Body of pancreas (tissue), 4 donors: ENCODE measurements at regions not wholly inside any gene's neighbourhood (a gene's known extent, or its start where the extent isn't known, plus 50 kb on each side); places are given as distances from the start of the nearest gene placed in this dataset.
A peak's percentile ranks its signal among the peaks of the same experiment; 100 is the strongest.

Experiments used
- ATAC-seq: fragments of 150-250 bp; one replicate; pipeline ENCODE4 v1.9.1; 2016
- DNase-seq, 4 donors: peaks; one replicate each; pipeline ENCODE4 v3.0.0-alpha.2; 2019
- H3K27ac ChIP-seq, 4 donors: fragments of 200-600 bp; sonication (generic); 1 replicate in 3 of 4; 2 replicates in 1 of 4; pipeline versions ENCODE4 v1.5.1 to v1.6.1; 2016 to 2019; ENCODE audit warnings: mild to moderate bottlenecking in 1 of 4, mixed read lengths in 1 of 4, moderate library complexity in 1 of 4
- H3K27me3 ChIP-seq, 2 donors: fragments of 200-600 bp; sonication (generic); one replicate each; pipeline ENCODE4 v1.6.0; 2016; ENCODE audit warnings: mild to moderate bottlenecking in 1 of 2
- H3K36me3 ChIP-seq, 2 donors: fragments of 200-600 bp; sonication (generic); replicated peaks in 1 of 2; 2 replicates each; pipeline ENCODE4 v1.5.1; 2016; ENCODE audit warnings: low read depth in 2 of 2; ENCODE audit not compliant: insufficient read depth in 1 of 2
- H3K4me1 ChIP-seq: fragments of 200-600 bp; sonication (generic); one replicate; pipeline ENCODE4 v1.6.0; 2016
- H3K4me3 ChIP-seq, 2 donors: fragments of 200-600 bp; sonication (generic); 1 replicate in 1 of 2; 2 replicates in 1 of 2; pipeline ENCODE4 v1.5.1; 2016 to 2019
- H3K9me3 ChIP-seq, 3 donors: fragments of 200-600 bp; sonication (generic); 1 replicate in 2 of 3; 2 replicates in 1 of 3; pipeline ENCODE4 v1.5.1; 2016
- POLR2A ChIP-seq, 3 donors: fragments of 450-650 bp; IDR thresholded peaks; one replicate each; pipeline ENCODE4 v1.6.1; 2016; ENCODE audit warnings: antibody characterized with exemption in 3 of 3, mild to moderate bottlenecking in 2 of 3
- WGBS, 2 donors: methylation state at CpG; one replicate each; pipeline ENCODE4 v1.1.5; 2017; 5-methylcytosine and 5-hydroxymethylcytosine counted together
- intact Hi-C: fragments of 100-400 bp; cut with DNase I; formaldehyde crosslinking; loops from one replicate; pipeline ENCODE4 v1.15.1; 2023
- TF ChIP-seq, protein P1 (sequence below), 7 experiments: fragments of 450-650 bp in 4 of 7; fragments of 200-600 bp in 3 of 7; sonication (generic) in 3 of 7; IDR thresholded peaks; one replicate each; pipeline ENCODE4 v1.5.1; 2016 to 2019; ENCODE audit warnings: antibody characterized with exemption in 7 of 7

DNA sequence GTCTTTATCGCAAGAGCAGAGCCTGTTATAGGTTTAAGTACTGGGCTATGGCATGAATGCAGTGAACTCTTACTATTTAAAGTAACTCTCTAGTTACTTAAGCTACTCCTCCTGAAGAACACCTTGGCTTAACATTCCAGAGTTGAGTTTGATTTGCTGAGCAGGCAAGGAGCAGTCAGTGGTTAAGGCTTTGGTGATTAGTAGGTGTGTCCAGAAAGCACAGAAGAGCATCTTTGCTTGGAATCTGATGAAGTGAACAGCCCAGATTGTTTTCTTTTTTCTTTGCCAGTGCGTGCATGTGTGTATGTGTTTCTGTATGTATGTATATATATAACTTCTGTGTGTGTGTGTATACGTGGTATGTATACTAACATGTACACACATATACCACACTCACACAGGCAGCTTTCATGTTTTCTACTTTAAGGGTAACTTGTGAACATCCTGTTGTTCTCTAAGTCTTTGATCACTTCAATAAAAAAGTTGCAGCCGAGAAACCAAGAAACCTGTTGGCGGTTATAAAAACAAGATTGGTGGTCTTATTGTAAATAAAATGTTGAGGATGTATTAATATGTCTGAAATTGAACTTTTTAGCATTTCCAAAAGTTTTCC is 56.2 kb upstream of the TULP4 start:
- no peaks in the 10 kb centered on the region for H3K9me3 ChIP-seq
- no peak overlapping the region for H3K27ac ChIP-seq
- H3K4me3 ChIP-seq, result no peak overlapping the region
- intact Hi-C loops, result no loop called here
- 93% methylated on average over 5 of the region's 5 CpGs for WGBS, 2 donors
- TF ChIP-seq, protein P1, sequence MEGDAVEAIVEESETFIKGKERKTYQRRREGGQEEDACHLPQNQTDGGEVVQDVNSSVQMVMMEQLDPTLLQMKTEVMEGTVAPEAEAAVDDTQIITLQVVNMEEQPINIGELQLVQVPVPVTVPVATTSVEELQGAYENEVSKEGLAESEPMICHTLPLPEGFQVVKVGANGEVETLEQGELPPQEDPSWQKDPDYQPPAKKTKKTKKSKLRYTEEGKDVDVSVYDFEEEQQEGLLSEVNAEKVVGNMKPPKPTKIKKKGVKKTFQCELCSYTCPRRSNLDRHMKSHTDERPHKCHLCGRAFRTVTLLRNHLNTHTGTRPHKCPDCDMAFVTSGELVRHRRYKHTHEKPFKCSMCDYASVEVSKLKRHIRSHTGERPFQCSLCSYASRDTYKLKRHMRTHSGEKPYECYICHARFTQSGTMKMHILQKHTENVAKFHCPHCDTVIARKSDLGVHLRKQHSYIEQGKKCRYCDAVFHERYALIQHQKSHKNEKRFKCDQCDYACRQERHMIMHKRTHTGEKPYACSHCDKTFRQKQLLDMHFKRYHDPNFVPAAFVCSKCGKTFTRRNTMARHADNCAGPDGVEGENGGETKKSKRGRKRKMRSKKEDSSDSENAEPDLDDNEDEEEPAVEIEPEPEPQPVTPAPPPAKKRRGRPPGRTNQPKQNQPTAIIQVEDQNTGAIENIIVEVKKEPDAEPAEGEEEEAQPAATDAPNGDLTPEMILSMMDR (IDR thresholded peaks at IDR 0.05), result no peak
- no peak for TF ChIP-seq POLR2A (IDR thresholded peaks at IDR 0.05)
- no peak for DNase-seq
- no peak for ATAC-seq
- H3K36me3 ChIP-seq, result no peaks in the 10 kb centered on the region
- H3K4me1 ChIP-seq, result peaks cover 12% of the 10 kb centered on the region
- H3K27me3 ChIP-seq, result no peaks in the 10 kb centered on the region

GRCh38 chr6:158256746-158257424 is 55.4 kb upstream of the TULP4 start:
- no peak for TF ChIP-seq POLR2A (IDR thresholded peaks at IDR 0.05)
- DNase-seq (peak in 2 of 4 donors; percentile 25 to 35), ATAC-seq (no peak)
- intact Hi-C loops, result no loop called here
- Histone ChIP-seq H3K27ac (no peak overlapping the region), H3K4me1 (peaks cover 12% of the 10 kb centered on the region), H3K36me3 (no peaks in the 10 kb centered on the region), H3K4me3 (no peak overlapping the region), H3K9me3 (no peaks in the 10 kb centered on the region), H3K27me3 (no peaks in the 10 kb centered on the region)
- 64 to 71% methylated on average over 5 of the region's 5 CpGs for WGBS, 2 donors

DNA sequence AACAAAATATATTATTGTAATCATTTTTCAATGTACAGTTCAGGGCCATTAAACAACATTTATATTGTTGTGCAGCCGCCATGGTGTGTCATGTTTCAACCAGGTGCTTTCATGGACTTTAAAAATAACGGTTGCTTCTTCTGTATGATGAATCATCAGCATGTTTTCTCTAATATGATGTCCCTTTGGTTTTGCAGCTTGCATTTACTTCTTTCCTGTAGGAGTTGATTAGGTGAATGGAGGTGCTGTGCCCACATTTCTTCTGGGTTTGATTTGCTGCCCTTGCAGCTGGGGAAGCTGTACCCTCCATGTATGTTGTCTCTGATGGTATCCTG is 54.9 kb upstream of the TULP4 start:
- Histone ChIP-seq H3K36me3 (no peaks in the 10 kb centered on the region), H3K27me3 (no peaks in the 10 kb centered on the region), H3K9me3 (no peaks in the 10 kb centered on the region), H3K4me3 (no peak overlapping the region), H3K4me1 (peaks cover 12% of the 10 kb centered on the region), H3K27ac (no peak overlapping the region)
- intact Hi-C loops, result no loop called here
- DNase-seq, result no peak
- 92 to 98% methylated on average over 2 of the region's 2 CpGs for WGBS, 2 donors
- no peak for ATAC-seq
- TF ChIP-seq, protein P1 (IDR thresholded peaks at IDR 0.05), result no peak
- no peak for TF ChIP-seq POLR2A (IDR thresholded peaks at IDR 0.05)

DNA sequence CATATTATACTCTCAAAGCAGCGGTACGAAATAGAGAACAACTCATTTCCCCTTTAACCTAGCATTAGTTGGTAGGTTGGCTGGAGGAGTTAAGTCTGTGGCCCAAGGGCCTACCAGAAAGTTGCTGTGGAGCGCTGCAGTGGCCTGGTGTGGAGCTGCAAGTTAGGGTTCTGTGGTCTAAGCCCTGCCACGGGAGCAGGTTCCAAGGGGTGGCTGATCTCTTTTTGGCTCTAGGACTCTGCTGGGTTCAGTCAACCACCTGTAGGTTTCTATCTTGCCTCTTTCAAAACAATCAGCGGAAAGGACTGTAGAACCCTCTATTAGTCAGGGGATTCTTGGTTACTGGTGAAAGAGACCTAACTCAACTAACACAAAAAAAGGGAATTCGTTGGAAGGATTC is 54.5 kb upstream of the TULP4 start:
- ATAC-seq (no peak), DNase-seq (no peak)
- no peaks in the 10 kb centered on the region for H3K36me3 ChIP-seq
- WGBS, 2 donors, result 82 to 96% methylated on average over 6 of the region's 6 CpGs
- H3K9me3 ChIP-seq, result no peaks in the 10 kb centered on the region
- no peaks in the 10 kb centered on the region for H3K27me3 ChIP-seq
- TF ChIP-seq, protein P1 (IDR thresholded peaks at IDR 0.05), result no peak
- no peak for TF ChIP-seq POLR2A (IDR thresholded peaks at IDR 0.05)
- intact Hi-C loops, result no loop called here
- no peak overlapping the region for H3K4me3 ChIP-seq
- H3K27ac ChIP-seq, result no peak overlapping the region
- H3K4me1 ChIP-seq, result peaks cover 12% of the 10 kb centered on the region

DNA sequence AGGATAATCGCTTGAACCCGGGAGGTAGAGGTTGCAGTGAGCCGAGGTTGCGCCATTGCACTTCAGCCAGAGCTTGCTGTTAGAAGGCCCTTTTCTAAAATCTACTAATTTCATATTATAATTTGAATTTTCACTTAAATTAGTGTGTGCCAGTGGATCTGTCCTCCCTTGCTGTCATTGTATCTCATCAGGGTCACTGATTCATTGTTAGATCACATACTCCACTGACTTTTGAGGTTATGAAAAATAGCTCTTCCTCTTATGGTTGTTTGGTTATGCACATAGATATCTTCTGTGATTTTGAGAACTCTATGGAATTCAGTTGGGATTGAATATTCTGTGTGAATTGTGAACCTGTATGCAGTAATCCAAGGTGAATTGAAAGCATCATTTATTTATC is 53.1 kb upstream of the TULP4 start:
- Histone ChIP-seq H3K9me3 (no peaks in the 10 kb centered on the region), H3K36me3 (no peaks in the 10 kb centered on the region), H3K4me1 (peaks cover 12% of the 10 kb centered on the region), H3K27ac (no peak overlapping the region), H3K27me3 (no peaks in the 10 kb centered on the region), H3K4me3 (no peak overlapping the region)
- intact Hi-C loops, result no loop called here
- DNase-seq (no peak), ATAC-seq (no peak)
- TF ChIP-seq, protein P1 (IDR thresholded peaks at IDR 0.05), result no peak
- TF ChIP-seq POLR2A (IDR thresholded peaks at IDR 0.05), result no peak
- 98 to 99% methylated on average over 4 of the region's 4 CpGs for WGBS, 2 donors
